ENCODE measurements at regions not wholly inside any gene's neighbourhood (a gene's known extent, or its start where the extent isn't known, plus 50 kb on each side); places are given as distances from the start of the nearest gene placed in this dataset.
"Not testable (repeated sequence)": the region's sequence is repeated elsewhere in the genome, so short reads cannot be mapped to it uniquely, and the experiment has no call there.

DNA sequence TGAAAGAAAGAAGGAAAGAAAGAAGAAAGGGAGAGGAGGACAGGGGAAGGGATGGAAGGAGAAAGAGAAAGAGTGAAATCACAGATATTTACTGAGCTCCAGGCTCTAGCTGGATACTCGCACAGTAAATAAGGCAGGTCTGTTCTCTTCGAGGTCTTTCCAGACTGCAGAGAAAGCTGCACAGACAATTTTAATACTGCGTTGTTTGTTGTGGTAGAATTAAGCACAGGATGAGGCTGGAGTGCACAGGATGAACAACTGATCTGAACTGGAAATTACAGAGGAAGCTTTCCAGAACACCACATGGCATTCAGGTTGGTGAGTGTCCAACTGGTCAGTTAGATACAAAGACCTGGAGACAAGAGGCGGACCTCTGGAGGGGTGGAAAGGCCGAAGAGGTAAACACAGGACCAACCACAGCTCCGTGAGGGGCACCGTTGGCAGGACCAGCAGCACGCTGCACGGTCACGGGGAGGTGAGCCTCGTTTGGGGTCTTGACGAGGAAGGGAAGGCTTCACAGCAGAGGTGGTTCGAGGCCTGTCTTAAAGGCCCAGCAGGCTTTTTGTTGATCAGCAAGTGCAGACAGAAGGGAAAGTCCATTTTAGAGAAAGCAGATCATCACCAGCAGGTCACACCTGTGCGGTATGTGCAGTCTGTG lies 121.7 kb downstream of the ATP6V0E2 start:
- not testable (repeated sequence) for TF ChIP-seq POLR2A, POLR2AphosphoS5, EP300 (IDR thresholded peaks at IDR 0.05)
- TF ChIP-seq, protein P1, sequence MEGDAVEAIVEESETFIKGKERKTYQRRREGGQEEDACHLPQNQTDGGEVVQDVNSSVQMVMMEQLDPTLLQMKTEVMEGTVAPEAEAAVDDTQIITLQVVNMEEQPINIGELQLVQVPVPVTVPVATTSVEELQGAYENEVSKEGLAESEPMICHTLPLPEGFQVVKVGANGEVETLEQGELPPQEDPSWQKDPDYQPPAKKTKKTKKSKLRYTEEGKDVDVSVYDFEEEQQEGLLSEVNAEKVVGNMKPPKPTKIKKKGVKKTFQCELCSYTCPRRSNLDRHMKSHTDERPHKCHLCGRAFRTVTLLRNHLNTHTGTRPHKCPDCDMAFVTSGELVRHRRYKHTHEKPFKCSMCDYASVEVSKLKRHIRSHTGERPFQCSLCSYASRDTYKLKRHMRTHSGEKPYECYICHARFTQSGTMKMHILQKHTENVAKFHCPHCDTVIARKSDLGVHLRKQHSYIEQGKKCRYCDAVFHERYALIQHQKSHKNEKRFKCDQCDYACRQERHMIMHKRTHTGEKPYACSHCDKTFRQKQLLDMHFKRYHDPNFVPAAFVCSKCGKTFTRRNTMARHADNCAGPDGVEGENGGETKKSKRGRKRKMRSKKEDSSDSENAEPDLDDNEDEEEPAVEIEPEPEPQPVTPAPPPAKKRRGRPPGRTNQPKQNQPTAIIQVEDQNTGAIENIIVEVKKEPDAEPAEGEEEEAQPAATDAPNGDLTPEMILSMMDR (IDR thresholded peaks at IDR 0.05), result not testable (repeated sequence)

Data from stomach (tissue), 4 donors.